Peyer's patch (tissue), 4 donors: ENCODE measurements at regions not wholly inside any gene's neighbourhood (a gene's known extent, or its start where the extent isn't known, plus 50 kb on each side); places are given as distances from the start of the nearest gene placed in this dataset.

Source experiments
- CTCF ChIP-seq, 6 experiments: fragments of 450-650 bp in 4 of 6; fragments of 200-600 bp in 2 of 6; sonication (generic) in 1 of 6; IDR thresholded peaks; one replicate each; pipeline ENCODE4 v1.5.1; 2017 to 2019; ENCODE audit warnings: antibody characterized with exemption in 6 of 6, mild to moderate bottlenecking in 3 of 6, moderate library complexity in 1 of 6
- POLR2A ChIP-seq, 2 donors: fragments of 450-650 bp; IDR thresholded peaks; one replicate each; pipeline ENCODE4 v1.5.1; 2017; ENCODE audit warnings: antibody characterized with exemption in 2 of 2, mild to moderate bottlenecking in 2 of 2, moderate library complexity in 2 of 2

DNA sequence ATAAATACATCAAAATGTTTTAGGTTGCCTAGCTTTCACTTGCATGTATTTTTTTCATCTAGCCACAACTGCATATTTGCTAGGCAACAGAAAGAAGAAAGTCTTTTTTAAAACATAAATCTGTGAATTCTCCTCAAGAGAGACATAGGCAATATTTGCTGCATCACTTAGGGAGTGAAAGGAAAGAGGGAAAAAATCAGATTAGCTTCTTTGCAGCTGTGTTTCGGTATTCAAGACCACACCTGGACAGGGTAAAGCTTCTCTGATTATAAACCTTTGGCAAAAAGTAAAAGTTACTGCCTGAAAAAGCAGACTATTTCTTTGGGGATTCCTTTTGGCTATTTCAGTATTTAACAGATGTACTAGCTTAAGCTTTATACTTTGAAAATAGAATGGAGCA is 280.9 kb upstream of the ZSWIM2 start:
- TF ChIP-seq POLR2A (IDR thresholded peaks at IDR 0.05) (no peak), CTCF (IDR thresholded peaks at IDR 0.05) (no peak)
